Stimulated activated CD4-positive, alpha-beta T cell treated with anti-CD3 and anti-CD28 coated beads, Interleukin-12 subunit alpha, Interleukin-12 subunit beta, amount 100 ng/mL, for 24 hours (primary cell): ENCODE measurements at regions not wholly inside any gene's neighbourhood (a gene's known extent, or its start where the extent isn't known, plus 50 kb on each side); places are given as distances from the start of the nearest gene placed in this dataset.
"Not testable (repeated sequence)": the region's sequence is repeated elsewhere in the genome, so short reads cannot be mapped to it uniquely, and the experiment has no call there.

Source experiments
- DNase-seq, 2 experiments: peaks; one replicate each; pipeline ENCODE4 v3.0.0-alpha.2; 2020; ENCODE audit warnings: low read depth in 2 of 2

DNA sequence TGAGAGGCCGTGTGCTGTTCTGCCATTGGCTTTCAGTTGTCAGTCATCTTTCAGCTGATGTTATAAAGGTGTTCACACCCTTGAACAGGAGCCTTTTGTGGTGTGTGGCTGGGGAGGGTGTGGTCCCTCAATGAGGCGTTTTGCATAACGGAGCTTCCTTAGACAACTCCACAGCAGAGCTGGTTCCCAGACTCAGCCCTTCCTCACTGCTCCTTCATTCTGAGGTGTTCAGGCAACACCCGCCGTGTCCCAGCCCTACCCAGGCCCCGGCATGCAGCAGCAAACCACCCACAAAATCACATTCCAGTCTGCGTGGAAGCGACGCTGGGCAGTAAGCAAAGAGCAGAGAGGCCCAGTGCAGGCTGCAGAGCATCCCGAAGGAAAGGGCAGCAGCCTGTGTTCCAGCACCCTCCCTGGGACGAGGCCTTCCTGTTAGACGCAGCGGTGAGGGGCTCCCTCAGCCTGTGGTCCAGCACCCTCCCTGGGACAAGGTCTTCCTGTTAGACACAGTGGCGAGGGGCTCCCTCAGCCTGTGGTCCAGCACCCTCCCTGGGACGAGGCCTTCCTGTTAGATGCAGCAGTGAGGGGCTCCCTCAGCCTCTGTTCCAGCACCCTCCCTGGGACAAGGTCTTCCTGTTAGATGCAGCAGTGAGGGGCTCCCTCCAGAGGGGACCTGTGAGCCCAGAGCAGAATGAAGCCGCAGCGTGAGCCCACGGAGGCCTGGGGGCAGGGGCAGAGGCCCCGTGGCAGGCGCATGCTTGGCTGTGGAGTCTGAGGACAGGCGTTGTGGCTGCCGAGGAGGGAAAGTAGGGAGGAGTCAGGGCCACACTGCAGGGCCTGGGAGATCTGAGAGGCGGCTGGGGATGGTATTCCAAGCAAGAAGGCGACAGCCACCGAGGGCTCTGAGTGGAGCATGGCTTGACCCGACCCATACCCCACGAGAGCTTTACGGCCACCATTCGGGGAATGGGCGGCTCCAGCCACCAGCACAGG lies 201.8 kb upstream of the HDAC4 start:
- DNase-seq: no peak

DNA sequence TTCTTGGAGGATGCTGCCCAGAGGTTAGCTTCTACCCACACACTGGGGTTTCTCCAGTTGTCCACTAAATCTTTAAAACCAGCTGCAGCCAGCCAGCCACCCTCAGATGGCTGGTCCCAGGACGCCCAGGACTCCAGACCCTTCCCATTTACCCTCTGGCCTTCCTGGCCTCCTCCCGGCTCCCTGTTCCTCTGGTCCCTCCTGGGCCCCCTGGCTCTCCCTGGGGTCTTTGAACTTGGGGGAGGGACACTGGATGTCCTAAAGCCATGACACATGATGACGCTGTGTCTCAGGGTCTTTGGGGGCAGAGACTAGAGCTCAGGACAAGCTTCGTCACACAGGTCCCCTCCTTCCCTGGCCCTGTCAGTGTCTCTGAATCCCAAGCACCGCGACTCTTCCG lies 201.1 kb upstream of the HDAC4 start:
- DNase-seq: no peak

DNA sequence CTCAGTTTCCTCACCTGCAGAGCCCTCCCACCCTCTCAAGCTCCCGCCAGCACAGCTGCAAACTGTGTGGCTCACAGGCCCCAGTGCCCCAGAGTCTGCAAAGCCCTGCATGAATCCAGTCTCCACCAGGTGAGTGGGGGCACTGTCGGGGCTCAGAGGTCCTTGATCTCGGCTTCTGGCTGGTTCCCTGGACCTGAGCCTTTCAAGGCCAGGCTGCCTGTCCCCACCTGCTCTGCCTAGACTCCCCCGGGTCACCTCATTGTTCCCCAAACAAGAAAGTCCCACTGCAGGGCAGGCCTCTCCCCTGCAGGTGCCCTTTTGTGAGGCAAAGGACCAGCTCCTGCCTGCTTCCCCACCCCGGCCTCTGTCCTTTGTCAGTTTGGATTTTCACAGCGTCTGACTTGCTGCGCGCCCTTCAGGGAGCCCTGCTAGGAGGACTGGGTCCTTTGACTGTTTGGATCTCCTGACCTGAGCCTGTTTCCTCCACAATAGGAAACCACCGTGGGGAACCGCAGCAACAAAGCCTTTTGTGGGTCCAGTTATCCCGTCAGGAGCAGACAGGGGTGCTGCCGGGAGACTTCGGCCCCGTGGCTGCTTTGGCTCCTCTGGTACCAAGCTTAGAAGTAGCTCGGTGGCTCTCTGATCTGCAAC lies 200.5 kb upstream of the HDAC4 start:
- DNase-seq: no peak

DNA sequence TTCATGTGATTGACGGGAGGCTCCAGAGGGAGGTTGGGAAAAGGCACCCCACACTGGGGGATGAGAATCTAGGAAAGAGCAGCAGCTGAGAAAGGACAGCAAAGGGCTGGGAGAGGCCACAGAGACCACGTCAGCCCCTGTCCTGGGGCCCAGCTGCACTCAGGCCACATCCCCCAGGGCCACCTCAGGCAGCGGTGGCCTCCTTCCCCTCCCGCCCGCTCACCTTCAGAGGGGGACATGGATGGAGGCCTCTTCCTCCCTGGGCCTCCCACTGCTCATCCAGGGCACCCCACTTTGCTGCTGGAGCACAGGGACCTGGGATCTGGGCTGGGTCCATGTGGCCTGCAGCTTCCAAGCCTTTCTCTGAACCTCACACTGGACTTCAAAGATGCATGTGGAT lies 199.8 kb upstream of the HDAC4 start:
- DNase-seq: no peak

DNA sequence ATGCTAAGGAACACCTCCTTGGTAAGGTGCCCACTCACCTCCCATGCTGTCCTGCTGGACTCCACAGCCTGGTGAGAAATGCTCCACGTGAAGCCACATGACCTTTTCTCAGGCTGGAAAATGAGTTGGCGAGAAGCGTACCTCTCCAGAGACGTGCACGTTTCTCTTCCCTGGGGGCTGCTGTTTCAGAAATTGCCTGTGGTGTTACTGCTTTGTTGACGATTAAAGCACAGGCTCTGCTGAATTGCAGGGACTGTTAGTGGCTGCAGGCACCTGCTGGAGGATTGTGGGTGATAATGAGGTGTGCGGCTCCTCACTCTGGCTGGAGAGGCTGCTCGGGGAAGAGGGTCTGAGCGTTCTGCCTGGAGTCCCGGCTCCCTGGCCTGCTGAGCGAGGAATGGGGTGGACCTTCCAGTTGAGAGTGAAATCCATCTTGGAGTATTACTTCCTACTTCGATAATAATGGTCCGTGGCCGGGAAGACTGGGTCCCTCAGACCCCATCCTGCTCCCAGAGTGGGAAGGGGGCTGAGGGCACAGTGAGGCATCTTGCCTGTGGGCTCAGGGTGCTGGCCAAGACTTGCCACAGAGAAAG lies 199.3 kb upstream of the HDAC4 start:
- no peak for DNase-seq

GRCh38 chr2:239599299-239599698 lies 198.5 kb upstream of the HDAC4 start:
- DNase-seq: no peak

GRCh38 chr2:239598732-239599090 lies 197.9 kb upstream of the HDAC4 start:
- DNase-seq: no peak

DNA sequence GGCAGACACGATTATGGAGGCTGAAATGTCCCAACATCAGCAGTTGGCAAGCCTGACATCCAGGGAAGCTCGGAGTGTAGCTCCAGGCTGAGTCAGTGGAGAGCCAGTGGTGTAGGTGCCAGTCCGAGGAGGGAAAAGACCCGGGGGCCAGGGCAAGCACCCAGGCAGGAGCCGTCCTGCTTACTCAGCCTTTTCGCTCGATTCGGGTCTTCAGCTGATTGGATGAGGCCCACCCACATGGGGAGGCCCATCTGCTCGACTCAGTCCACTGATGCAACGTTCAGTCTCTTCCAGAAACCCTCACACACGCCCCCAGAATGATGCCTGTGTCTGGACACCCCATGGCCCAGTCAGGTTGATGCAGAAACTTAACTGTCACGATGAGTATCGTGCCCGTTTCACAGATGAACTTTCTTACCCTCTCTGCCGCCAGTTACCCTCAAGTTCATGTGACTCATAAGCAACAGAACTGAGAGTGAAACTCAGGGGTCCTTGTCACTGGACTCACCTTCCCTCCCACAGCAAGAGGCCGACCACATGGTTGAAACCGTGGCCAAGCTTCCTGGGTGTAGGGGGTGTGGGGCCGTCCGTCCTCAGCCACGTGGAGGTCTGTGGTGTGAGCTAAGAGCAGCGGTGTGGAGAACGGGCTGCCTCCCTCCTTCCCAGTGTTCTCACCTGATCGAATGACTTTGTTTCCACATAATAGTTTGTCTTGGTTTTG lies 197.4 kb upstream of the HDAC4 start:
- no peak for DNase-seq

DNA sequence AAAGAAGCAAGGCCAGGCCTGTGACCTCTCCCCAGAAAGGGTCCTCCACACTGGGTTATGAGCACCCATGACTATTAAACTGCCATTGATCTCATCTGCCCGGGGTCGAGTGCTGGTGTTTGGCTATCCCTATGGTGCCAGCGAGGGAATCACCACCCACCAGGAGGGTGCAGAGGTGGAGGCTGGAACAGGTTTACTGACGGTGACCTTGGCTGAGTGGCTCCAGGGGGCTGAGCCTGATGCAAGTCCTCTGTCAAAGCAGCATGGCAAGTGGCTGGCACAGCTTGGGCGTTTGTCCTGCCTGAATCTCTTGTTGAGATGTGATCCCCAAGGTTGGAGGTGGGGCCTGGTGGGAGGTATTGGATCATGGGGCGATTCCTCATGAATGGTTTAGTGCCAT lies 196.4 kb upstream of the HDAC4 start:
- DNase-seq: no peak

- no peak for DNase-seq
Observed at GRCh38 chr2:239596792-239597191, 196.0 kb upstream of the HDAC4 start.

DNA sequence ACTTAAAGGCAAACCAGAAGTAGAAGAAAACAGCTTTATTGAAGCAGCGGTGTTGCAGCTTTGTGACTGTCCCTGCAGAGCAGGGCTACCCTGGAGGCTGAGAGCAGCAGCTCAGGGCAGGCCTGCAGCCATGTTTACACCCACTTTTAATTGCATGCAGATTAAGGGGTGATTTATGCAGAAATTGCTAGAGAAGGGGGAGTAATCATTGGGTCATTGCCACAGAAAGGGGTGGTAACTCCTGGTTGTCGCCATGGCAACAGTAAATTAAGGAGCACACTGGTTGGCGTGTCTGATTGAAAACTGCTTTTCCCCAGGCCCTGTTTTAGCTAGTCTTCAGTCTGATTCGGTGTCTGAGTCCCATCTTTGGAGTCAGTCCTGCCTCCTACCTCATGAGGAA lies 195.4 kb upstream of the HDAC4 start:
- no peak for DNase-seq

GRCh38 chr2:239595726-239596125 lies 194.9 kb upstream of the HDAC4 start:
- DNase-seq: no peak

- DNase-seq: no peak
Observed at GRCh38 chr2:239594772-239595608, 194.2 kb upstream of the HDAC4 start.

- no peak for DNase-seq
Observed at GRCh38 chr2:239594019-239594771, 193.4 kb upstream of the HDAC4 start.

DNA sequence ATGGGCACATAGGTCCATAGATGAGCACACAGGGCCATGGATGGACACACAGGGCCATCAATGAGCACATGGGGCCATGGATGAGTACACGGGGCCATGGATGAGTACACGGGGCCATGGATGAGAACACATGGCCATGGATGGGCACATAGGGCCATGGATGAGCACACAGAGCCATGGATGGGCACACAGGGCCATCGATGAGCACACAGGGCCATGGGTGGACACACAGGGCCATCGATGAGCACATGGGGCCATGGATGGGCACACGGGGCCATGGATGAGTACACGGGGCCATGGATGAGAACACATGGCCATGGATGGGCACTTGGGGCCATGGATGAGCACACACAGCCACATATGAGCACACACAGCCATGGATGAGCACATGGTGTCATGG lies 192.6 kb upstream of the HDAC4 start:
- no peak for DNase-seq

DNA sequence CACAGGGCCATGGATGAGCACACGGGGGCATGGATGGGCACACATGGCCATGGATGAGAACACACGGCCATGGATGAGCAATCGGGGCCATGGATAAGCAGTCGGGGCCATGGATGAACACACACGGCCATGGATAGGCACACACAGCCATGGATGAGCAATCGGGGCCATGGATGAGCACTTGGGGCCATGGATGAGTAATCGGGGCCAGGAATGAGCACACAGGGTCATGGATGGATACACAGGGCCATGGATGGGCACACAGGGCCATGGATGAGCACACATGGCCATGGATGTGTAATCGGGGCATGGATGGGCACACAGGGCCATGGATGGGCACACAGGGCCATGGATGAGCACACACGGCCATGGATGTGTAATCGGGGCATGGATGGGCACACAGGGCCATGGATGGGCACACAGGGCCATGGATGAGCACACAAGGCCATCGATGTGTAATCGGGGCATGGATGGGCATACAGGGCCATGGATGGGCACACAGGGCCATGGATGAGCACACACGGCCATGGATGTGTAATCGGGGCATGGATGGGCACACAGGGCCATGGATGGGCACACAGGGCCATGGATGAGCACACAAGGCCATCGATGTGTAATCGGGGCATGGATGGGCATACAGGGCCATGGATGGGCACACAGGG lies 191.9 kb upstream of the HDAC4 start:
- not testable (repeated sequence) for DNase-seq

DNA sequence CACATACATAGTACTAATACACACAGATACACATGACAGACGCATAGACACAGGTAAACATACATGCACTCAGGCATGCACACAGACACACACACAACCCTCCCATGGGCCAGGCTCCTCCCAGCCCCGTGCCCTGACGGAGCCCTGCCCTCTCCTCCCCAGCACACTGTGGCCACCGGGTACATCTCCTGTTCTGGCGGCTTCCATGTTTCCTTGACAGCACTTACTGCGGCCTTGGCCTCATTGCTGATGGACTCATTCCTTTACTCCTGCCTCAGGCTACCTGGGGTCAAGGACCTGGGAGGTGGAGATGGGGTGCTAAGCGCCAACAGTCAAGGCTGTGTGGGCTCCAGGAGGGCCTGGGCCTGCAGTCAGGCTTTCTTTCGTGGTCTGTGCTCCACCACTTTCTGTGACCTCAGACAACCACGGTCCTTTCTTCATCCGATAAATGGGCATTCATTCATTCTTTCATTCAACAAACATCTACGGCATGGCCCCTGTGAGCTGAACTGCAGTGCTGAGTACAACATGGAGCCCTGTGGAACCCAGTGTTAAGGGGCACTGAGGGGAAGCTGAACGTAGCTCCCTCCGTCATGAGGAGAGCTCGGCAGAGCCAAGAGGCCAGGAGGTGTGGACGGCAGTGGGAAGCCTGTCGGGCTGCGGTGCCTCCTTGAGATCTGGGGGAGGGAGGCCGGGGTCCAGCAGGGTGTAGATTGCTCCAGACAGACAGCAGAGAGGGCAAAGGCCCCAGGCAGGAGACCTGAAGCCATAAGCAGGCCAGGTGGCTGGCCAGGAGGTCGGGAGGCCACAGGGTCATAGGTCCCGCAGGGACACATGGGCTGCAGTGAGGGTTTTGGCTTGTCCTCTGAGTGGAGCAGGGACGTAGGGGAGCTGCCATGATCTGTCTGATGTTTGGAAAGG lies 190.4 kb upstream of the HDAC4 start:
- DNase-seq: no peak

DNA sequence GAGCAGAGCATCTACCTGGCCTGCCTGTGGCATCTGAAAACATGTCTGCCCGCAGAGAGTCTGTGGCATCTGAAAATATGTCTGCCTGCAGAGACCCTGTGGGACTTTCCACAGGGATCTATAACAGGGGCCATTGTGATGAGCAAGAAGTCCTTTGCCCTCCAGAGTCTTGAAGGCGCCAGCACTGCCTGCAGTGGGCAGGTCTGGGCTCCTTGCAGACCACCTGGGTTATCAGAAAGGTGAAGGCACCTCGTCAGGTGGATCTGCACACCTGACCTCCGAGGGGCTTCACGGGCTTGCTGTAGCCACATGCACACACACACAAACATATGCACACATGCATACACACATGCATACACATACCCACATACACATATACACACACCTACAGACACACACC lies 189.5 kb upstream of the HDAC4 start:
- DNase-seq: no peak

GRCh38 chr2:239589833-239590232 lies 189.0 kb upstream of the HDAC4 start:
- DNase-seq: no peak
